ENCODE measurements at regions not wholly inside any gene's neighbourhood (a gene's known extent, or its start where the extent isn't known, plus 50 kb on each side); places are given as distances from the start of the nearest gene placed in this dataset.

DNA sequence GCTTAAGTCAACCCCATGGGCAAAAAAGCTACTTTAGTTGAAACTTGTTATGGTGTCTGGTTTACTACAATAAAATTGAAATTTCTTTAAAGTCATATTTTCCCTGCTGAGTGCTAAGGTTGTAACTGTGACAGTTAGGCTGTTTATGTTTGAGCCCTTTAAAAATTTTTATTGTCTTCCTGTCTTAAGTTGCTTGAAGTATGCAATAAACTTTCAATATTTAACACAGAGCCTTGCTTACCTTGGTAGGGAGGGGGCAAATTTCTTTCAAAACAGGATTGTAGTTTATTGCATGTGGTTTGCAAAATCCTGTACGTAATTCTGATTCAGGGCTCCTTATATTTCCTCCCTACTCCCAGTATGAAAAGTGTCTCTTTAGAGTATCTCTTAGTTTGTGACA, 465.5 kb upstream of the ACTBL2 start:
- no peaks in the 10 kb centered on the region for H3K27me3 ChIP-seq (ENCODE audit: control insufficient read depth in 4 of 4, insufficient read depth in 4 of 4, low read length in 3 of 4)
- no peak overlapping the region for H3K9ac ChIP-seq (ENCODE audit: low read depth in 1 of 2, low read length in 2 of 2)
- no peak overlapping the region for H3K27ac ChIP-seq (ENCODE audit: low read depth in 1 of 2, low read length in 2 of 2)
- no peaks in the 10 kb centered on the region for H3K4me1 ChIP-seq (ENCODE audit: control insufficient read depth in 4 of 4, insufficient read depth in 4 of 4, low read length in 3 of 4)
- 69% methylated on average over 1 of the region's 1 CpG for WGBS
- H3K36me3 ChIP-seq (ENCODE audit: control insufficient read depth in 4 of 4, insufficient read depth in 3 of 4, low read depth in 1 of 4, low read length in 3 of 4): no peaks in the 10 kb centered on the region
- TF ChIP-seq, protein P1, sequence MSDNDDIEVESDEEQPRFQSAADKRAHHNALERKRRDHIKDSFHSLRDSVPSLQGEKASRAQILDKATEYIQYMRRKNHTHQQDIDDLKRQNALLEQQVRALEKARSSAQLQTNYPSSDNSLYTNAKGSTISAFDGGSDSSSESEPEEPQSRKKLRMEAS (IDR thresholded peaks at IDR 0.05): no peak
- no peak for TF ChIP-seq TAF1 (conservative IDR thresholded peaks at IDR 0.05)
- TF ChIP-seq RXRA (IDR thresholded peaks at IDR 0.05): no peak
- TF ChIP-seq SP1 (IDR thresholded peaks at IDR 0.05): no peak
- TF ChIP-seq, protein P2, sequence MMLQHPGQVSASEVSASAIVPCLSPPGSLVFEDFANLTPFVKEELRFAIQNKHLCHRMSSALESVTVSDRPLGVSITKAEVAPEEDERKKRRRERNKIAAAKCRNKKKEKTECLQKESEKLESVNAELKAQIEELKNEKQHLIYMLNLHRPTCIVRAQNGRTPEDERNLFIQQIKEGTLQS (IDR thresholded peaks at IDR 0.05): no peak
- no peak for TF ChIP-seq JUND (IDR thresholded peaks at IDR 0.05)
- TF ChIP-seq, protein P3, sequence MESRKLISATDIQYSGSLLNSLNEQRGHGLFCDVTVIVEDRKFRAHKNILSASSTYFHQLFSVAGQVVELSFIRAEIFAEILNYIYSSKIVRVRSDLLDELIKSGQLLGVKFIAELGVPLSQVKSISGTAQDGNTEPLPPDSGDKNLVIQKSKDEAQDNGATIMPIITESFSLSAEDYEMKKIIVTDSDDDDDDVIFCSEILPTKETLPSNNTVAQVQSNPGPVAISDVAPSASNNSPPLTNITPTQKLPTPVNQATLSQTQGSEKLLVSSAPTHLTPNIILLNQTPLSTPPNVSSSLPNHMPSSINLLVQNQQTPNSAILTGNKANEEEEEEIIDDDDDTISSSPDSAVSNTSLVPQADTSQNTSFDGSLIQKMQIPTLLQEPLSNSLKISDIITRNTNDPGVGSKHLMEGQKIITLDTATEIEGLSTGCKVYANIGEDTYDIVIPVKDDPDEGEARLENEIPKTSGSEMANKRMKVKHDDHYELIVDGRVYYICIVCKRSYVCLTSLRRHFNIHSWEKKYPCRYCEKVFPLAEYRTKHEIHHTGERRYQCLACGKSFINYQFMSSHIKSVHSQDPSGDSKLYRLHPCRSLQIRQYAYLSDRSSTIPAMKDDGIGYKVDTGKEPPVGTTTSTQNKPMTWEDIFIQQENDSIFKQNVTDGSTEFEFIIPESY (IDR thresholded peaks at IDR 0.05): no peak
- no peak for TF ChIP-seq EGR1 (IDR thresholded peaks at IDR 0.05; ENCODE audit: low read depth in 2 of 2)
- no peak for TF ChIP-seq HNF4A (conservative IDR thresholded peaks at IDR 0.05)
- TF ChIP-seq YY1 (IDR thresholded peaks at IDR 0.05): no peak
- TF ChIP-seq, protein P4, sequence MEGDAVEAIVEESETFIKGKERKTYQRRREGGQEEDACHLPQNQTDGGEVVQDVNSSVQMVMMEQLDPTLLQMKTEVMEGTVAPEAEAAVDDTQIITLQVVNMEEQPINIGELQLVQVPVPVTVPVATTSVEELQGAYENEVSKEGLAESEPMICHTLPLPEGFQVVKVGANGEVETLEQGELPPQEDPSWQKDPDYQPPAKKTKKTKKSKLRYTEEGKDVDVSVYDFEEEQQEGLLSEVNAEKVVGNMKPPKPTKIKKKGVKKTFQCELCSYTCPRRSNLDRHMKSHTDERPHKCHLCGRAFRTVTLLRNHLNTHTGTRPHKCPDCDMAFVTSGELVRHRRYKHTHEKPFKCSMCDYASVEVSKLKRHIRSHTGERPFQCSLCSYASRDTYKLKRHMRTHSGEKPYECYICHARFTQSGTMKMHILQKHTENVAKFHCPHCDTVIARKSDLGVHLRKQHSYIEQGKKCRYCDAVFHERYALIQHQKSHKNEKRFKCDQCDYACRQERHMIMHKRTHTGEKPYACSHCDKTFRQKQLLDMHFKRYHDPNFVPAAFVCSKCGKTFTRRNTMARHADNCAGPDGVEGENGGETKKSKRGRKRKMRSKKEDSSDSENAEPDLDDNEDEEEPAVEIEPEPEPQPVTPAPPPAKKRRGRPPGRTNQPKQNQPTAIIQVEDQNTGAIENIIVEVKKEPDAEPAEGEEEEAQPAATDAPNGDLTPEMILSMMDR (IDR thresholded peaks at IDR 0.05; ENCODE audit: low read depth, low read length, missing input control): no peak
- no peak for TF ChIP-seq NR2F2 (IDR thresholded peaks at IDR 0.05)
- no peak for TF ChIP-seq HNF4G (IDR thresholded peaks at IDR 0.05)
- no peak for TF ChIP-seq GABPA (IDR thresholded peaks at IDR 0.05 in 1 of 2, conservative IDR thresholded peaks at IDR 0.05 in 1 of 2)
- TF ChIP-seq FOXA2 (IDR thresholded peaks at IDR 0.05): no peak
- DNase-seq (ENCODE audit: low spot score): no peak
- H3K9me3 ChIP-seq (ENCODE audit: control insufficient read depth in 4 of 4, low read length in 3 of 4): no peaks in the 10 kb centered on the region
- no peak overlapping the region for H3K4me3 ChIP-seq (ENCODE audit: low read depth in 1 of 3, low read length in 3 of 3)

DNA sequence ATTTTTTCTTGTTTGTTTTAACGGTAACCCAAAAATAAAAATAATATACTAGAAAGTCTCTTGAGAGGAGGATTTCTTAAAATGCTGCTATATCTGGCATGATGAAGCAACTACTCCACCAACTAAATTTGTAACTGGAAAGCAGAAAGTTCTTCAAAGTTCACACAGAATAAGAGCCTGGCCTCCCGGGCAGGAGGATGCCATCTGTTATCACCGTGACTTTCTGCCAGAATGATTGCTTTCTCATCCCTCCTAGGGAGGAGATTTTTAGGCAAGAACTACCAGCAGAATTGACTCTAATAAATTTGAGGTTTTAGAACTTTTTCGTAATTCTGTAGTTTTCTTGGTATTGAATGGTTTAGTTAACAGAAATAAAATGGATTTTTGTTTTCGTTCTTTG, 464.6 kb upstream of the ACTBL2 start:
- no peak overlapping the region for H3K9ac ChIP-seq (ENCODE audit: low read depth in 1 of 2, low read length in 2 of 2)
- WGBS: 77% methylated on average over 5 of the region's 5 CpGs
- H3K36me3 ChIP-seq (ENCODE audit: control insufficient read depth in 4 of 4, insufficient read depth in 3 of 4, low read depth in 1 of 4, low read length in 3 of 4): no peaks in the 10 kb centered on the region
- no peak for TF ChIP-seq YY1 (IDR thresholded peaks at IDR 0.05)
- TF ChIP-seq, protein P1 (IDR thresholded peaks at IDR 0.05): no peak
- TF ChIP-seq, protein P3 (IDR thresholded peaks at IDR 0.05): no peak
- DNase-seq (ENCODE audit: low spot score): no peak
- H3K4me3 ChIP-seq (ENCODE audit: low read depth in 1 of 3, low read length in 3 of 3): no peak overlapping the region
- no peaks in the 10 kb centered on the region for H3K27me3 ChIP-seq (ENCODE audit: control insufficient read depth in 4 of 4, insufficient read depth in 4 of 4, low read length in 3 of 4)
- no peaks in the 10 kb centered on the region for H3K9me3 ChIP-seq (ENCODE audit: control insufficient read depth in 4 of 4, low read length in 3 of 4)
- H3K4me1 ChIP-seq (ENCODE audit: control insufficient read depth in 4 of 4, insufficient read depth in 4 of 4, low read length in 3 of 4): no peaks in the 10 kb centered on the region
- H3K27ac ChIP-seq (ENCODE audit: low read depth in 1 of 2, low read length in 2 of 2): no peak overlapping the region

All from liver (tissue), 8 donors.